ENCODE measurements at regions not wholly inside any gene's neighbourhood (a gene's known extent, or its start where the extent isn't known, plus 50 kb on each side); places are given as distances from the start of the nearest gene placed in this dataset.

DNA sequence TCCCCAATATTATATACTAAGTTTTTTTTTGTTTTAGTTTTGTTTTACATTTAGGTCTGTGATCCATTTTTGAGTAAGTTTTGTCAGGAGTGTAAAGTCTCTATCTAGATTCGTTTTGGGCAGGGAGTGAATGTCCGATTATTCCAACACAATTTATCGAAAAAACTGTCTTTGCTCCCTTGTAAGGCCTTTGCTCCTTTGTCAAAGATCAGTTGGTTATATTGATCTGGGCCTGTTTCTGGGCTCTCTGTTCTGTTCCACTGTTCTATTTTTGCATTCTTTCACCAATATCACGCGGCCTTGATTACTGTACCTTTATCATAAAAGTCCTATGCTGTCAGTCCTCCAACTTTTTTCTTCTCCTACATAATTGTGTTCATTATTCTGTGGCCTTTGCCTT lies 276.5 kb upstream of the ZC3H15 start:
- TF ChIP-seq EP300 (IDR thresholded peaks at IDR 0.05) (no peak), POLR2AphosphoS5 (IDR thresholded peaks at IDR 0.05) (no peak)
